ENCODE measurements at regions not wholly inside any gene's neighbourhood (a gene's known extent, or its start where the extent isn't known, plus 50 kb on each side); places are given as distances from the start of the nearest gene placed in this dataset.

GRCh38 chr21:28371713-28372112 lies 621.0 kb downstream of the LTN1 start:
- CTCF ChIA-PET = no interaction called here
- DNase-seq (ENCODE audit: low read depth, low spot score) (no peak), ATAC-seq (no peak)
- intact Hi-C loops (cut with micrococcal nuclease; ENCODE audit: unreplicated experiment) = no loop called here
- BruUV-seq (replicated peaks) = no TSS peak
- H3K27ac ChIP-seq (ENCODE audit: low read length) = no peak overlapping the region
- POLR2A ChIA-PET = no interaction called here
- in situ Hi-C loops (cut with HindIII; ENCODE audit: low pct_unique_long_range_greater_than_20kb, low sequenced_read_pairs) = no loop called here
- TF ChIP-seq POLR2AphosphoS5 (IDR thresholded peaks at IDR 0.05; ENCODE audit: low read depth, low read length) (no peak), TCF7L2 (IDR thresholded peaks at IDR 0.05; ENCODE audit: low read depth, low read length) (no peak), REST (IDR thresholded peaks at IDR 0.05; ENCODE audit: insufficient read depth in 1 of 2, low read depth in 2 of 2, low read length in 1 of 2) (no peak), SIN3A (IDR thresholded peaks at IDR 0.05; ENCODE audit: borderline replicate concordance, insufficient read depth, low read depth, low read length) (no peak), CTCF (IDR thresholded peaks at IDR 0.05) (no peak)
- H3K4me3 ChIP-seq (ENCODE audit: low read depth in 2 of 2, low read length in 2 of 2) = no peak overlapping the region
- no peaks in the 10 kb centered on the region for H3K36me3 ChIP-seq (ENCODE audit: control insufficient read depth, insufficient read depth, low read length)
- no peaks in the 10 kb centered on the region for H3K9me3 ChIP-seq (ENCODE audit: control insufficient read depth, insufficient read depth, low read depth, low read length)
- H3K27me3 ChIP-seq (ENCODE audit: control insufficient read depth, insufficient read depth, low read length) = no peaks in the 10 kb centered on the region
- H3K4me1 ChIP-seq (ENCODE audit: control insufficient read depth, insufficient read depth, low read length) = no peaks in the 10 kb centered on the region

GRCh38 chr21:28359300-28359699 lies 633.4 kb downstream of the LTN1 start:
- no peak overlapping the region for H3K27ac ChIP-seq (ENCODE audit: low read length)
- no peak for TF ChIP-seq REST (IDR thresholded peaks at IDR 0.05; ENCODE audit: insufficient read depth in 1 of 2, low read depth in 2 of 2, low read length in 1 of 2)
- no TSS peak for BruUV-seq (replicated peaks)
- no peaks in the 10 kb centered on the region for H3K4me1 ChIP-seq (ENCODE audit: control insufficient read depth, insufficient read depth, low read length)
- intact Hi-C loops (cut with micrococcal nuclease; ENCODE audit: unreplicated experiment) (no loop called here), in situ Hi-C loops (cut with HindIII; ENCODE audit: low pct_unique_long_range_greater_than_20kb, low sequenced_read_pairs) (no loop called here)
- H3K36me3 ChIP-seq (ENCODE audit: control insufficient read depth, insufficient read depth, low read length) = no peaks in the 10 kb centered on the region
- H3K4me3 ChIP-seq (ENCODE audit: low read depth in 2 of 2, low read length in 2 of 2) = no peak overlapping the region
- H3K9me3 ChIP-seq (ENCODE audit: control insufficient read depth, insufficient read depth, low read depth, low read length) = no peaks in the 10 kb centered on the region
- no peak for DNase-seq (ENCODE audit: low read depth, low spot score)
- CTCF ChIA-PET = no interaction called here
- POLR2A ChIA-PET = no interaction called here
- no peaks in the 10 kb centered on the region for H3K27me3 ChIP-seq (ENCODE audit: control insufficient read depth, insufficient read depth, low read length)
- no peak for ATAC-seq
